Mesodermal cell (in vitro differentiated cells): ENCODE measurements at regions not wholly inside any gene's neighbourhood (a gene's known extent, or its start where the extent isn't known, plus 50 kb on each side); places are given as distances from the start of the nearest gene placed in this dataset.

ENCODE experiments used
- H3K27ac ChIP-seq: 2 replicates; pipeline ENCODE4 v1.7.0; 2013; ENCODE audit warnings: mild to moderate bottlenecking, low read depth, low read length, moderate library complexity; ENCODE audit not compliant: severe bottlenecking
- H3K36me3 ChIP-seq: 2 replicates; pipeline ENCODE4 v1.7.1; 2013; ENCODE audit warnings: mild to moderate bottlenecking, low read length, moderate library complexity; ENCODE audit not compliant: control insufficient read depth, insufficient read depth
- H3K4me1 ChIP-seq: one replicate; pipeline ENCODE4 v1.7.1; 2013; ENCODE audit warnings: mild to moderate bottlenecking, low read length; ENCODE audit not compliant: insufficient read depth, control insufficient read depth, poor library complexity, severe bottlenecking
- H3K4me3 ChIP-seq: 2 replicates; pipeline ENCODE4 v1.7.0; 2013; ENCODE audit warnings: low read length, control low read depth, mild to moderate bottlenecking; ENCODE audit not compliant: insufficient read depth, poor library complexity, severe bottlenecking; ENCODE audit errors: extremely low read depth
- H3K9me3 ChIP-seq: 2 replicates; pipeline ENCODE4 v1.7.1; 2013; ENCODE audit warnings: mild to moderate bottlenecking, low read length, moderate library complexity; ENCODE audit not compliant: control insufficient read depth
- WGBS, 2 experiments: methylation state at CpG; one replicate each; pipeline ENCODE4 v1.1.5; 2013; ENCODE audit warnings: missing lambda C conversion rate in 2 of 2; ENCODE audit not compliant: insufficient coverage in 2 of 2; 5-methylcytosine and 5-hydroxymethylcytosine counted together

DNA sequence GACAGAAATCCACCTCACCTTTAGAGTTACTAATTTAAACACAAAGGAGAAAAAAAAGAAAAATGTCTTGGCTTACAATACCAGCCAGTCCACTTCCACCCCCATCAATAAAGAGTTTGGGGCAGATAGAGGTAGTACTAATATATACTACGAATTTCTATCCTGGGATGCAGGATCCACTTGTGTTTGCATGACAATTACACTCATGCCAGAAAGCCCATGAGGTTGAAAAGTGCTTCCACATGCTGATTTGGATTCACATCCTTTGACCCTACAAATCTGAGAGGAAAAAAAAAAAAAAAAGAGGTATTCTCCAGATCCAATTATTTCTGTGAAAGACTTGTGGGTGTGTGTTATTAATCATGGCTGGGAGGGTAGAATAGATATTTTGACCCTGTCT lies 335.2 kb downstream of the SLITRK1 start:
- no peaks in the 10 kb centered on the region for H3K36me3 ChIP-seq
- no peaks in the 10 kb centered on the region for H3K4me1 ChIP-seq
- no peak overlapping the region for H3K4me3 ChIP-seq
- H3K27ac ChIP-seq = no peak overlapping the region
- H3K9me3 ChIP-seq = no peaks in the 10 kb centered on the region
- WGBS, 2 experiments = no CpG with 5 or more reads among the region's 1 CpG

- Histone ChIP-seq H3K4me1 (no peaks in the 10 kb centered on the region), H3K27ac (no peak overlapping the region), H3K4me3 (no peak overlapping the region), H3K9me3 (no peaks in the 10 kb centered on the region), H3K36me3 (no peaks in the 10 kb centered on the region)
- WGBS, 2 experiments = no CpG with 5 or more reads among the region's 2 CpGs
Measured at GRCh38 chr13:83546476-83546875, 335.8 kb downstream of the SLITRK1 start.

GRCh38 chr13:83538636-83539035 lies 343.6 kb downstream of the SLITRK1 start:
- Histone ChIP-seq H3K4me3 (no peak overlapping the region), H3K27ac (no peak overlapping the region)
- WGBS, 2 experiments = 84% methylated on average over 2 of the region's 2 CpGs; no CpG with 5 or more reads in 1 of the 2 experiments

DNA sequence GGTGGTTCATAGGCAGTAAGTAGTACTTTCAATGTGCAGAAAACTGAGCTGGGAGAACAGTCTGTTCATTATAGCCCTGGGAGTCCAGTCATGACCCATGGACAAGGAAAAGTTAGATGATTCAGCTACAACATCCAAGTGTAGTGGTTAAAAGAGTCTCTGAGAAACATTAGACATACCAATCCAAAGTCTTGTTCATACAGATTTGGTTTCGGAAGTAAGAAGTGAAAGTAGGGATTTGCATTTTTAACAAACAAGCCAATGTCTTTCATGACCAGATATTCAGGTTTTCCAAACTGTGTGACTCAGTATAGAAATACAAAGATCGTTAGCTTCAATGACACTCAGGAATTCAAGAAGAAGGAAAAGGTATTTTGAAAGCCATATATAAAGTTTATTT lies 345.3 kb downstream of the SLITRK1 start:
- no peaks in the 10 kb centered on the region for H3K4me1 ChIP-seq
- no CpG with 5 or more reads among the region's 2 CpGs for WGBS, 2 experiments
- no peak overlapping the region for H3K4me3 ChIP-seq
- H3K27ac ChIP-seq = no peak overlapping the region
- H3K9me3 ChIP-seq = no peaks in the 10 kb centered on the region
- H3K36me3 ChIP-seq = no peaks in the 10 kb centered on the region

More at GRCh38 chr13:83538636-83539035, 343.6 kb downstream of the SLITRK1 start:
- Histone ChIP-seq H3K9me3 (no peaks in the 10 kb centered on the region), H3K4me1 (no peaks in the 10 kb centered on the region), H3K36me3 (no peaks in the 10 kb centered on the region)

DNA sequence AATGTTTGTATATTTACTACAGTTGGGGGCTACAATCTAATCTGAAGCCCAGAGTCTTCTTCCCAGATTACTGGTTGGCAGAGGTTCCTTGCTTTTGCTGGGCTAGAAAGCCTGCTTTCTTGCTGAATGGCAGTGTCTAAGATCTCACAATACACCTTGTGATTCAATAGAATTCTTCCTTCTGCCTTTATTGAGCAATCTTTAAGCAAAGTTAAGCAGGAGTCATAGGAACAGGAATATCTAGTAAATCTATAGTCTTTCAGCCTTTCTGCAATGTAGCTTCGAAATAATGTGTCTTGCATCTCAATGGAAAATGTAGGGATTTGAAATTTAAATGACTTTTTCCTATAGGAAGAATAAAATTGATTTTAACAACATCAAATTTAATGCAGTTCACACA lies 346.1 kb downstream of the SLITRK1 start:
- Histone ChIP-seq H3K9me3 (no peaks in the 10 kb centered on the region), H3K4me1 (no peaks in the 10 kb centered on the region), H3K36me3 (no peaks in the 10 kb centered on the region), H3K27ac (no peak overlapping the region), H3K4me3 (no peak overlapping the region)
- no CpG with 5 or more reads among the region's 1 CpG for WGBS, 2 experiments

GRCh38 chr13:83532809-83533208 lies 349.5 kb downstream of the SLITRK1 start:
- Histone ChIP-seq H3K4me1 (no peaks in the 10 kb centered on the region), H3K4me3 (no peak overlapping the region), H3K36me3 (no peaks in the 10 kb centered on the region), H3K9me3 (no peaks in the 10 kb centered on the region), H3K27ac (no peak overlapping the region)
- WGBS, 2 experiments = 88 to 96% methylated on average over 8 of the region's 12 CpGs

DNA sequence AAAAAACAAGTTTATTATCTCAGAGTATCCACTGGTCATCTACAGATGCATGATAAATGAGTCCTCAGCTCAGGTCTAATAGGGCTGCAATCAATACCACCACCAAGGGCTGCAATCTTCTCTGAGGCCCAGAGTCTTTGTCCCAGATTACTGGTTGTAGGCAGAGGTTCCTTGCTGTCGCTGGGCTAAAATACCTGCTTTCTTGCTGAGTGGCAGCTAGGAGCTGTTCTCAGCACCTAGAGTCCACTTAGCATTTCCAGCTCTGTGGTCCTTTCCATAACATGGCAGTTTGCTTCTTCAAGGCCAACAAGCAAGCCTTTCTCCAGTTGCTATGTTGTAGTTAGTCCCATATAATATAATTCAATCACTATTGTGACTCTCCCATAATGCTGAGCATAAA lies 351.3 kb downstream of the SLITRK1 start:
- WGBS, 2 experiments = 56 to 83% methylated on average over 1 of the region's 1 CpG
- Histone ChIP-seq H3K4me1 (no peaks in the 10 kb centered on the region), H3K9me3 (no peaks in the 10 kb centered on the region), H3K4me3 (no peak overlapping the region), H3K27ac (no peak overlapping the region), H3K36me3 (no peaks in the 10 kb centered on the region)

DNA sequence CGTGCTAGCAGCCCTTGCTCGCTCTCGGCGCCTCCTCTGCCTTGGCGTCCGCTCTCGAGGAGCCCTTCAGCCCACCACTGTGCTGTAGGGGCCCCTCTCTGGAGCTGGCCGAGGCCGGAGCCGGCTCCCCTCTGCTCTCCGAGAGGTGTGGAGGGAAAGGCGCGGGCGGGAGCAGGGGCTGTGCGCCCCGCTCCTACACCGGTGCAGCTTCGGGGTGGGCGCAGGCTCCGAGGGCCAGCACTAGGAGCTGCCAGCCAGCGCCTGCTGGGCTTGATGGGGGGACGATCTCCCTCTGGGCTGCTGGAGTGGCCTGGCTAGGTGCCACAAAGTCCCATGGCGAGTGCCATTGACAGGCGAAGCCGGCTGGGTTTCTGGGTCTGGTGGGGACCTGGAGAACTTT lies 365.5 kb downstream of the SLITRK1 start:
- Histone ChIP-seq H3K4me1 (no peaks in the 10 kb centered on the region), H3K36me3 (no peaks in the 10 kb centered on the region), H3K27ac (no peak overlapping the region), H3K4me3 (no peak overlapping the region), H3K9me3 (no peaks in the 10 kb centered on the region)
- WGBS, 2 experiments = 92 to 94% methylated on average over 6 to 12 of the region's 25 CpGs

DNA sequence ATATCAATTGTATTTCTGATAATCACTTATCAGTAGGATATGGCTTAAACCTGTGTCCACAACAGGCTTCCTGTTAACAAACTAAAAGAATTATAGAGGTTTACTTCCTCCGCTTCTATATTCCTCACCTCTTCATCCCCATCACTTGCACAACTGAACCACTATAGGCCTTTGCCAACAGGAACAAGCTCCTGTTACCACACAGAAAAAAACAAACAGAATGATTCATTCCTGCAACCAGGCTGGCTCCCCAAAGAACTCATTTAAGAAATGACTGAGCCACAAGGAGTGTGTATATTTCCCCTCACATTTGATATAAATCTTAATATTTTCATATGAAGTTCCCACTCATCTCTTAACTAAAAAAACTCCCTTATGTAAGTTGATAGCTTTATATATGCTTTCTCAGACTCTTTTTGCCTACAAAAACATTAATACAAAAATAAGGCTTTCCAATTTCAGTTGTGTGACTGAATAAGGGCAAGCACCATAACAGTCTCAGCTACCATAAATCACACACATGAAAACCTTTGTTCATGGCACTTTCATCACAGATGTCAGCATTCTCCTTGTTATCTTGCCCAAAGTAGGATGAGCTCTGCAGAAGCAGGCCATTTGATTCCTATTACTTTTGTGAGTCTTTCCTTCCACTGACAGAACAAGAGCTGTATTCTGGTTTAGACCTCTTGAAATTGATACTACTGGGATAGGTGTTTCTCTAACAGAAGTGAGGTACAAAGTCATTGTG lies 366.8 kb downstream of the SLITRK1 start:
- H3K27ac ChIP-seq = no peak overlapping the region
- H3K36me3 ChIP-seq = no peaks in the 10 kb centered on the region
- no peak overlapping the region for H3K4me3 ChIP-seq
- H3K9me3 ChIP-seq = no peaks in the 10 kb centered on the region
- WGBS, 2 experiments = 100% methylated on average over 1 of the region's 1 CpG; no CpG with 5 or more reads in 1 of the 2 experiments
- no peaks in the 10 kb centered on the region for H3K4me1 ChIP-seq

GRCh38 chr13:83508771-83509301 lies 373.4 kb downstream of the SLITRK1 start:
- no peaks in the 10 kb centered on the region for H3K4me1 ChIP-seq
- no peak overlapping the region for H3K4me3 ChIP-seq
- no peaks in the 10 kb centered on the region for H3K36me3 ChIP-seq
- no peaks in the 10 kb centered on the region for H3K9me3 ChIP-seq
- WGBS, 2 experiments = 86% methylated on average over 1 of the region's 1 CpG; no CpG with 5 or more reads in 1 of the 2 experiments
- H3K27ac ChIP-seq = no peak overlapping the region

- no peaks in the 10 kb centered on the region for H3K36me3 ChIP-seq
- H3K4me1 ChIP-seq = no peaks in the 10 kb centered on the region
- H3K4me3 ChIP-seq = no peak overlapping the region
- no peak overlapping the region for H3K27ac ChIP-seq
- WGBS, 2 experiments = 50 to 56% methylated on average over 1 of the region's 1 CpG
- no peaks in the 10 kb centered on the region for H3K9me3 ChIP-seq
Measured at GRCh38 chr13:83503424-83503823, 378.9 kb downstream of the SLITRK1 start.
